Adipocyte (in vitro differentiated cells): ENCODE measurements at regions not wholly inside any gene's neighbourhood (a gene's known extent, or its start where the extent isn't known, plus 50 kb on each side); places are given as distances from the start of the nearest gene placed in this dataset.

ENCODE experiments used
- DNase-seq: peaks from one replicate; pipeline ENCODE4 v3.0.0-alpha.2; 2015; ENCODE audit warnings: low read depth
- H3K27me3 ChIP-seq: replicated peaks from 2 replicates; pipeline ENCODE4 v1.7.0; 2013; ENCODE audit warnings: mild to moderate bottlenecking, low read length, moderate library complexity; ENCODE audit not compliant: control insufficient read depth, insufficient read depth
- H3K36me3 ChIP-seq: 2 replicates; pipeline ENCODE4 v1.7.0; 2013; ENCODE audit warnings: low read length, mild to moderate bottlenecking, moderate library complexity; ENCODE audit not compliant: control insufficient read depth, insufficient read depth, severe bottlenecking
- H3K4me1 ChIP-seq: 2 replicates; pipeline ENCODE4 v1.7.0; 2013; ENCODE audit warnings: mild to moderate bottlenecking, low read length, moderate library complexity; ENCODE audit not compliant: control insufficient read depth, insufficient read depth
- H3K4me3 ChIP-seq: 2 replicates; pipeline ENCODE4 v1.7.0; 2013; ENCODE audit warnings: mild to moderate bottlenecking, low read length, moderate library complexity
- H3K9ac ChIP-seq: 2 replicates; pipeline ENCODE4 v1.7.0; 2013; ENCODE audit warnings: mild to moderate bottlenecking, low read length, moderate library complexity
- H3K9me3 ChIP-seq: 2 replicates; pipeline ENCODE4 v1.7.0; 2013; ENCODE audit warnings: mild to moderate bottlenecking, low read length, moderate library complexity; ENCODE audit not compliant: control insufficient read depth

GRCh38 chr13:64071352-64071751 lies 2655.7 kb upstream of the PCDH20 start:
- no peak for DNase-seq
- Histone ChIP-seq H3K4me3 (no peak overlapping the region), H3K9me3 (no peaks in the 10 kb centered on the region), H3K4me1 (no peaks in the 10 kb centered on the region), H3K27me3 (no peaks in the 10 kb centered on the region), H3K36me3 (no peaks in the 10 kb centered on the region), H3K9ac (no peak overlapping the region)

- no peaks in the 10 kb centered on the region for H3K27me3 ChIP-seq
- no peak overlapping the region for H3K4me3 ChIP-seq
- H3K4me1 ChIP-seq = no peaks in the 10 kb centered on the region
- H3K36me3 ChIP-seq = no peaks in the 10 kb centered on the region
- H3K9me3 ChIP-seq = no peaks in the 10 kb centered on the region
- no peak for DNase-seq
- no peak overlapping the region for H3K9ac ChIP-seq
Observed at GRCh38 chr13:64069892-64070291, 2654.2 kb upstream of the PCDH20 start.

- Histone ChIP-seq H3K4me3 (no peak overlapping the region), H3K4me1 (no peaks in the 10 kb centered on the region), H3K9ac (no peak overlapping the region), H3K36me3 (no peaks in the 10 kb centered on the region), H3K27me3 (no peaks in the 10 kb centered on the region), H3K9me3 (no peaks in the 10 kb centered on the region)
- DNase-seq = no peak
Observed at GRCh38 chr13:64066711-64067110, 2651.1 kb upstream of the PCDH20 start.

- no peaks in the 10 kb centered on the region for H3K36me3 ChIP-seq
- no peak for DNase-seq
- no peaks in the 10 kb centered on the region for H3K4me1 ChIP-seq
- no peak overlapping the region for H3K4me3 ChIP-seq
- no peaks in the 10 kb centered on the region for H3K9me3 ChIP-seq
- no peaks in the 10 kb centered on the region for H3K27me3 ChIP-seq
- H3K9ac ChIP-seq = no peak overlapping the region
Observed at GRCh38 chr13:64061649-64062048, 2646.0 kb upstream of the PCDH20 start.

- H3K27me3 ChIP-seq = no peaks in the 10 kb centered on the region
- H3K9ac ChIP-seq = no peak overlapping the region
- DNase-seq = no peak
- no peaks in the 10 kb centered on the region for H3K36me3 ChIP-seq
- no peaks in the 10 kb centered on the region for H3K9me3 ChIP-seq
- H3K4me1 ChIP-seq = no peaks in the 10 kb centered on the region
- H3K4me3 ChIP-seq = no peak overlapping the region
Observed at GRCh38 chr13:64057372-64058020, 2641.8 kb upstream of the PCDH20 start.

- H3K9ac ChIP-seq = no peak overlapping the region
- no peaks in the 10 kb centered on the region for H3K36me3 ChIP-seq
- no peaks in the 10 kb centered on the region for H3K4me1 ChIP-seq
- no peak for DNase-seq
- H3K4me3 ChIP-seq = no peak overlapping the region
- H3K9me3 ChIP-seq = peaks cover 3% of the 10 kb centered on the region
- no peaks in the 10 kb centered on the region for H3K27me3 ChIP-seq
Observed at GRCh38 chr13:64054321-64054720, 2638.7 kb upstream of the PCDH20 start.

GRCh38 chr13:64052521-64052920 lies 2636.9 kb upstream of the PCDH20 start:
- H3K4me3 ChIP-seq = no peak overlapping the region
- no peak overlapping the region for H3K9ac ChIP-seq
- H3K4me1 ChIP-seq = no peaks in the 10 kb centered on the region
- no peak for DNase-seq
- no peaks in the 10 kb centered on the region for H3K36me3 ChIP-seq
- peaks cover 3% of the 10 kb centered on the region for H3K9me3 ChIP-seq
- H3K27me3 ChIP-seq = no peaks in the 10 kb centered on the region

- Histone ChIP-seq H3K4me1 (no peaks in the 10 kb centered on the region), H3K36me3 (no peaks in the 10 kb centered on the region)
- no peak for DNase-seq
Observed at GRCh38 chr13:64051278-64051677, 2635.6 kb upstream of the PCDH20 start.

GRCh38 chr13:64041296-64041695 lies 2625.6 kb upstream of the PCDH20 start:
- no peak overlapping the region for H3K4me3 ChIP-seq

More at GRCh38 chr13:64051278-64051677, 2635.6 kb upstream of the PCDH20 start:
- H3K27me3 ChIP-seq = no peaks in the 10 kb centered on the region
- no peak overlapping the region for H3K4me3 ChIP-seq
- peaks cover 3% of the 10 kb centered on the region for H3K9me3 ChIP-seq
- no peak overlapping the region for H3K9ac ChIP-seq

GRCh38 chr13:64033921-64034320 lies 2618.3 kb upstream of the PCDH20 start:
- Histone ChIP-seq H3K4me1 (no peaks in the 10 kb centered on the region), H3K9me3 (no peaks in the 10 kb centered on the region), H3K9ac (no peak overlapping the region), H3K27me3 (no peaks in the 10 kb centered on the region), H3K36me3 (no peaks in the 10 kb centered on the region), H3K4me3 (no peak overlapping the region)
- no peak for DNase-seq

More at GRCh38 chr13:64041296-64041695, 2625.6 kb upstream of the PCDH20 start:
- Histone ChIP-seq H3K36me3 (no peaks in the 10 kb centered on the region), H3K9ac (no peak overlapping the region), H3K4me1 (no peaks in the 10 kb centered on the region), H3K9me3 (no peaks in the 10 kb centered on the region), H3K27me3 (no peaks in the 10 kb centered on the region)
- DNase-seq = peak; percentile 11

- H3K9ac ChIP-seq = no peak overlapping the region
Observed at GRCh38 chr13:64029343-64030093, 2613.9 kb upstream of the PCDH20 start.

More at GRCh38 chr13:64029343-64030093, 2613.9 kb upstream of the PCDH20 start:
- Histone ChIP-seq H3K4me3 (no peak overlapping the region), H3K4me1 (no peaks in the 10 kb centered on the region), H3K9me3 (no peaks in the 10 kb centered on the region), H3K27me3 (no peaks in the 10 kb centered on the region), H3K36me3 (no peaks in the 10 kb centered on the region)
- DNase-seq = no peak
